HL-60 (cell line): ENCODE measurements at regions not wholly inside any gene's neighbourhood (a gene's known extent, or its start where the extent isn't known, plus 50 kb on each side); places are given as distances from the start of the nearest gene placed in this dataset.

Experiments used
- DNase-seq, 2 experiments: peaks; one replicate each; pipeline ENCODE4 v3.0.0-alpha.2; 2010 to 2020; ENCODE audit warnings: low read depth in 1 of 2, low spot score in 1 of 2
- H3K27ac ChIP-seq: fragments of 250-450 bp; sonication (Bioruptor Pico); replicated peaks from 2 replicates; pipeline ENCODE4 v1.5.1; 2020; ENCODE audit warnings: mild to moderate bottlenecking, moderate library complexity
- H3K27me3 ChIP-seq: fragments of 250-450 bp; sonication (Bioruptor Pico); 2 replicates; pipeline ENCODE4 v1.5.1; 2021; ENCODE audit warnings: mild to moderate bottlenecking, moderate library complexity; ENCODE audit not compliant: insufficient read depth, poor library complexity, severe bottlenecking
- H3K4me3 ChIP-seq: replicated peaks from 2 replicates; pipeline ENCODE4 v1.5.1; 2011; ENCODE audit warnings: mild to moderate bottlenecking, control low read depth, low read length; ENCODE audit not compliant: insufficient read depth
- GABPA ChIP-seq: IDR thresholded peaks from 2 replicates; pipeline ENCODE4 v1.6.1; 2012; ENCODE audit warnings: low read depth
- POLR2AphosphoS5 ChIP-seq: IDR thresholded peaks from 2 replicates; pipeline ENCODE4 v1.6.1; 2012; ENCODE audit warnings: low read depth
- SPI1 ChIP-seq: IDR thresholded peaks from 2 replicates; pipeline ENCODE4 v1.6.1; 2012; ENCODE audit warnings: low read depth, mild to moderate bottlenecking, borderline replicate concordance
- TF ChIP-seq, protein P1 (sequence below): IDR thresholded peaks from 2 replicates; pipeline ENCODE4 v1.6.1; 2012; ENCODE audit warnings: low read depth; ENCODE audit not compliant: insufficient replicate concordance
- TF ChIP-seq, protein P2 (sequence below): IDR thresholded peaks from one replicate; pipeline ENCODE4 v1.5.1; 2011; ENCODE audit warnings: low read length, control low read depth, inconsistent platforms; ENCODE audit not compliant: insufficient read depth

DNA sequence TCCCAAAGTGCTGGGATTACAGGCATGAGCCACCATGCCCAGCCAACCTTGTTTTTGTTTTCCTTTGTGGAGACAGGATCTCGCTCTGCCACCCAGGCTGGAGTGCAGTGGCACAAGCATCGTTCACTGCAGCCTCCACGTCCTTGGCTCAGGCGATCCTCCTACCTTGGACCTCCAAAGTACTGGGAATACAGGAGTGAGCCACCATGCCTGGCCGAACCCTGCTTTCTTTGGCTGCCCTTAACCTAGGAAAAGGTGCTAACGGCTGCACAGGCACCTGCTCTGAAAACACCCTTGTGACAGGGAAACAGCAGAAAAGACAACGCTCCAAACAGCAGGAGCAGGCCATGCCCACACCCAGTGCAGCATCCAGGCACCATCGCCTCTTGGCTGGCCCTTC lies 71.9 kb downstream of the OAT start:
- Histone ChIP-seq H3K27ac (no peak overlapping the region), H3K27me3 (no peaks in the 10 kb centered on the region), H3K4me3 (no peak overlapping the region)
- TF ChIP-seq, protein P1, sequence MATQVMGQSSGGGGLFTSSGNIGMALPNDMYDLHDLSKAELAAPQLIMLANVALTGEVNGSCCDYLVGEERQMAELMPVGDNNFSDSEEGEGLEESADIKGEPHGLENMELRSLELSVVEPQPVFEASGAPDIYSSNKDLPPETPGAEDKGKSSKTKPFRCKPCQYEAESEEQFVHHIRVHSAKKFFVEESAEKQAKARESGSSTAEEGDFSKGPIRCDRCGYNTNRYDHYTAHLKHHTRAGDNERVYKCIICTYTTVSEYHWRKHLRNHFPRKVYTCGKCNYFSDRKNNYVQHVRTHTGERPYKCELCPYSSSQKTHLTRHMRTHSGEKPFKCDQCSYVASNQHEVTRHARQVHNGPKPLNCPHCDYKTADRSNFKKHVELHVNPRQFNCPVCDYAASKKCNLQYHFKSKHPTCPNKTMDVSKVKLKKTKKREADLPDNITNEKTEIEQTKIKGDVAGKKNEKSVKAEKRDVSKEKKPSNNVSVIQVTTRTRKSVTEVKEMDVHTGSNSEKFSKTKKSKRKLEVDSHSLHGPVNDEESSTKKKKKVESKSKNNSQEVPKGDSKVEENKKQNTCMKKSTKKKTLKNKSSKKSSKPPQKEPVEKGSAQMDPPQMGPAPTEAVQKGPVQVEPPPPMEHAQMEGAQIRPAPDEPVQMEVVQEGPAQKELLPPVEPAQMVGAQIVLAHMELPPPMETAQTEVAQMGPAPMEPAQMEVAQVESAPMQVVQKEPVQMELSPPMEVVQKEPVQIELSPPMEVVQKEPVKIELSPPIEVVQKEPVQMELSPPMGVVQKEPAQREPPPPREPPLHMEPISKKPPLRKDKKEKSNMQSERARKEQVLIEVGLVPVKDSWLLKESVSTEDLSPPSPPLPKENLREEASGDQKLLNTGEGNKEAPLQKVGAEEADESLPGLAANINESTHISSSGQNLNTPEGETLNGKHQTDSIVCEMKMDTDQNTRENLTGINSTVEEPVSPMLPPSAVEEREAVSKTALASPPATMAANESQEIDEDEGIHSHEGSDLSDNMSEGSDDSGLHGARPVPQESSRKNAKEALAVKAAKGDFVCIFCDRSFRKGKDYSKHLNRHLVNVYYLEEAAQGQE: no peak
- TF ChIP-seq, protein P2, sequence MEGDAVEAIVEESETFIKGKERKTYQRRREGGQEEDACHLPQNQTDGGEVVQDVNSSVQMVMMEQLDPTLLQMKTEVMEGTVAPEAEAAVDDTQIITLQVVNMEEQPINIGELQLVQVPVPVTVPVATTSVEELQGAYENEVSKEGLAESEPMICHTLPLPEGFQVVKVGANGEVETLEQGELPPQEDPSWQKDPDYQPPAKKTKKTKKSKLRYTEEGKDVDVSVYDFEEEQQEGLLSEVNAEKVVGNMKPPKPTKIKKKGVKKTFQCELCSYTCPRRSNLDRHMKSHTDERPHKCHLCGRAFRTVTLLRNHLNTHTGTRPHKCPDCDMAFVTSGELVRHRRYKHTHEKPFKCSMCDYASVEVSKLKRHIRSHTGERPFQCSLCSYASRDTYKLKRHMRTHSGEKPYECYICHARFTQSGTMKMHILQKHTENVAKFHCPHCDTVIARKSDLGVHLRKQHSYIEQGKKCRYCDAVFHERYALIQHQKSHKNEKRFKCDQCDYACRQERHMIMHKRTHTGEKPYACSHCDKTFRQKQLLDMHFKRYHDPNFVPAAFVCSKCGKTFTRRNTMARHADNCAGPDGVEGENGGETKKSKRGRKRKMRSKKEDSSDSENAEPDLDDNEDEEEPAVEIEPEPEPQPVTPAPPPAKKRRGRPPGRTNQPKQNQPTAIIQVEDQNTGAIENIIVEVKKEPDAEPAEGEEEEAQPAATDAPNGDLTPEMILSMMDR: no peak
- TF ChIP-seq SPI1: no peak
- TF ChIP-seq POLR2AphosphoS5: no peak
- TF ChIP-seq GABPA: no peak
- no peak for DNase-seq

DNA sequence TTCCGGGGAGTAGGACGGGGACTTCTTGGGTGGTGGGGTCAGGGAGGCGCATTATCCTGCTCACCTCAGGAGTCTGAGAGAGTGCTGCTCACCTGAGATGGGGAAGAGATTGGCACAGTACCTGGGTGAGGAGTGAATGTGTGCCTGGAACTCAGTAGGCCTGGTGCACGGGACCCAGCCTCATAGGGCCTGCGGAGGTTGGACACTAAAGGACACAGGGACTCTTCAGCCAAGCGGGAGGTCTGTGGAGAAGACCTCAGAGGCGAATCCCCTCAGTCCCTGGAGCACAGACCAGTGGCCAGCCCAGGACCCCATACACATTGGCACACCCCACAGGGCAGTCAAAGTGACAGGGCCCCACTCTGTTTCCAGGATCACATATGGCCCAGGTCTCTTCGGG lies 73.2 kb downstream of the OAT start:
- no peak for DNase-seq
- no peak for TF ChIP-seq SPI1
- TF ChIP-seq, protein P2: no peak
- TF ChIP-seq GABPA: no peak
- TF ChIP-seq, protein P1: no peak
- TF ChIP-seq POLR2AphosphoS5: no peak
- no peak overlapping the region for H3K27ac ChIP-seq
- H3K27me3 ChIP-seq: no peaks in the 10 kb centered on the region
- no peak overlapping the region for H3K4me3 ChIP-seq

DNA sequence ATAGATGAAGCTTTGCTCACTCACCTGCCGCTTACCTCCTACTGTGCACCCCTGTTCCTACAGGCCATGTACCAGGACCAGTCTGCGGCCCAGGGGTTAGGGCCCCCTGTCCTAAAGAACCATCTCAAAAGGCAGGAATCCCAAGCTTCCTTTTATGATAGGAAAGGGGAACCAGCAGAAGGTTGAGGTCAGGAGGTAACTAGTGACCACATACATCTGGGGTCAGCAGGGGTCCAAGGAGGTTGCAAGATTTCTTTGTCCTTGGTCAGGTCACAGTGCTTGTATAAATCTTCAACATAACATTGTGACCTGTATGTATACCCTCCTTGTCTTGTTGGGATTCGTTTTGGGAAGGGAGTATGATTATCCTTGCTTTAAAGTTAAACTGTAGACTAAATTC lies 73.8 kb downstream of the OAT start:
- TF ChIP-seq, protein P1: no peak
- TF ChIP-seq SPI1: no peak
- no peak for TF ChIP-seq POLR2AphosphoS5
- TF ChIP-seq GABPA: no peak
- no peak overlapping the region for H3K27ac ChIP-seq
- no peaks in the 10 kb centered on the region for H3K27me3 ChIP-seq
- no peak overlapping the region for H3K4me3 ChIP-seq
- no peak for DNase-seq

DNA sequence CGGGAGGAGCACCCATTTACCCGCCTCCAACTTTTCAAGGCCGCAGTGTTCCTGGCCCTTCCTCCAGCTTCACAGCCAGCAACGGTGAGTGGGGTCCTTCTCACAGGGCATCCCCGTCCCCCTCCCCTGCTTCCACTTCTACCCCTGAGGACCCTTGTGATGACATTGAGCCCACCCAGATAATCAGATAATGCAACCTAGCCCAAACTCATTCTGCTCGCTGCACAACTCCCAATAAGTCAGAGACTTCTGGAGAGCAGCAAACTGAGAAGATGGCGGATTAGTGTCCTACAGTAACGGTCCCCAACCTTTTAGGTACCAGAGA lies 74.5 kb downstream of the OAT start:
- DNase-seq: no peak
- Histone ChIP-seq H3K27me3 (no peaks in the 10 kb centered on the region), H3K27ac (no peak overlapping the region), H3K4me3 (no peak overlapping the region)
- TF ChIP-seq GABPA (no peak), POLR2AphosphoS5 (no peak)
- TF ChIP-seq, protein P2: no peak
- TF ChIP-seq, protein P1: no peak
